GM23248 (cell line): ENCODE measurements at regions not wholly inside any gene's neighbourhood (a gene's known extent, or its start where the extent isn't known, plus 50 kb on each side); places are given as distances from the start of the nearest gene placed in this dataset.

ENCODE experiments used
- EZH2 ChIP-seq: fragments of 200-600 bp; sonication (generic); IDR thresholded peaks from 2 replicates; pipeline ENCODE4 v1.6.1; 2018; ENCODE audit warnings: antibody characterized with exemption, mild to moderate bottlenecking; ENCODE audit not compliant: insufficient read depth, poor library complexity, severe bottlenecking
- EZH2phosphoT487 ChIP-seq: fragments of 200-600 bp; sonication (generic); IDR thresholded peaks from 2 replicates; pipeline ENCODE4 v1.6.1; 2018; ENCODE audit warnings: antibody characterized with exemption, moderate library complexity, mild to moderate bottlenecking, low read depth; ENCODE audit not compliant: insufficient read depth

GRCh38 chr4:11495291-11495690 lies 66.6 kb upstream of the HS3ST1 start:
- TF ChIP-seq EZH2 (no peak), EZH2phosphoT487 (no peak)
